ENCODE measurements at regions not wholly inside any gene's neighbourhood (a gene's known extent, or its start where the extent isn't known, plus 50 kb on each side); places are given as distances from the start of the nearest gene placed in this dataset.
"Not testable (repeated sequence)": the region's sequence is repeated elsewhere in the genome, so short reads cannot be mapped to it uniquely, and the experiment has no call there.

- no peak for DNase-seq
- in situ Hi-C loops (cut with MboI; ENCODE audit: low pct_unique_long_range_greater_than_20kb, low sequenced_read_pairs), result no loop called here
These were observed 592.3 kb downstream of the MAT2B start for GRCh38 chr5:164097749-164098148.

- DNase-seq, result no peak
- in situ Hi-C loops (cut with MboI; ENCODE audit: low pct_unique_long_range_greater_than_20kb, low sequenced_read_pairs), result no loop called here
These were observed 593.1 kb downstream of the MAT2B start for GRCh38 chr5:164098531-164098930.

- in situ Hi-C loops (cut with MboI; ENCODE audit: low pct_unique_long_range_greater_than_20kb, low sequenced_read_pairs), result no loop called here
These were observed 593.6 kb downstream of the MAT2B start for GRCh38 chr5:164098979-164099378.

DNA sequence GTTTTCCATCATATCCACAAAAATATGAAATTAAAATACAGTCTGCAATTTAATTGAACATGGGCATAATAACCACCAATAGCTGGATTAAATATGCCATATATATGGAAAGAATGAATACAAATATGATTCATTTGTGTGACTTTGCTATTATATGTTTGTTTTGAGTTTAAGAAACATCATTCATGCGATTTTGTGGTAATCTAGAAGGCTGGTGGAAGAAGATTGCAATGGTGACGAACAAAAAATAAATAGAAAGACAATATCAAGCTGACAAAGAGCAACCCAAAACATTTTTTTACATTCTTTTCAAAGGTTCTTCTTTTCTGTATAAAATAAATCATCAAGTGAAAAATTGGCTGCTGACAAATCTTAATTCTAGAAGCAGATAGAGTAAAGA lies 610.0 kb downstream of the MAT2B start:
- in situ Hi-C loops (cut with MboI; ENCODE audit: low pct_unique_long_range_greater_than_20kb, low sequenced_read_pairs), result no loop called here
- no peak for DNase-seq

More at GRCh38 chr5:164098979-164099378, 593.6 kb downstream of the MAT2B start:
- DNase-seq, result no peak

GRCh38 chr5:164119806-164120447 lies 614.5 kb downstream of the MAT2B start:
- in situ Hi-C loops (cut with MboI; ENCODE audit: low pct_unique_long_range_greater_than_20kb, low sequenced_read_pairs), result no loop called here
- peak; percentile 94 for DNase-seq

DNA sequence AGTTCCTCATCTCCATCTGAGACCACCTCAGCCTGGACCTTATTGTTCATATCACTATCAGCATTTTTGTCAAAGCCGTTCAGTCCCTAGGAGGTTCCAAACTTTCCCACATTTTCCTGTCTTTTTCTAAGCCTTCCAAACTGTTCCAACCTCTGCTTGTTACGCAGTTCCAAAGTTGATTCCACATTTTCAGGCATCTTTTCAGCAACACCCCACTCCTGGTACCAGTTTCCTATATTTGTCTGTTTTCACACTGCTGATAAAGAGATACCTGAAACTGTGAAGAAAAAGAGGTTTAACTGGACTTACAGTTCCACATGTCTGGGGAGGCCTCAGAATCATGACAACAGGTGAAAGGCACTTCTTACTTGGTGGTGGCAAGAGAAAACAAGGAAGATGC lies 622.1 kb downstream of the MAT2B start:
- in situ Hi-C loops (cut with MboI; ENCODE audit: low pct_unique_long_range_greater_than_20kb, low sequenced_read_pairs), result no loop called here

DNA sequence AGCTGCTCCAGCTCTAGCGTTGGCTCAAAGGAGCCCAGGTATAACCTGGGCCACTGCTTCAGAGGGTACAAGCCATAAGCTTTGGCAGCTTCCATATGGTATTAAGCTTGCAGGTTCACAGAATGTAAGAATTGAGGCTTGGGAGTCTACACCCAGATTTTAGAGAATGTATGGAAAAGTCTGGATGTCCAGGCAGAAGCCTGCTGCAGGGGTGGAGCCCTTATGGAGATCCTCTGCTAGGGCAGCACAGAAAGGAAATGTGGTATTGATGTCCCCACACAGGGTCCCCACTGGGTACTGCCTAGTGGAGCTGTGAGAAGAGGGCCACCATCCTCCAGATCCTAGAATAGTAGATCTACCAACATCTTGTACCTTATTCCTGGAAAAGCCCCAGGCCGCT lies 626.9 kb downstream of the MAT2B start:
- DNase-seq, result no peak
- in situ Hi-C loops (cut with MboI; ENCODE audit: low pct_unique_long_range_greater_than_20kb, low sequenced_read_pairs), result no loop called here

More for the DNA sequence above, 622.1 kb downstream of the MAT2B start:
- no peak for DNase-seq

DNA sequence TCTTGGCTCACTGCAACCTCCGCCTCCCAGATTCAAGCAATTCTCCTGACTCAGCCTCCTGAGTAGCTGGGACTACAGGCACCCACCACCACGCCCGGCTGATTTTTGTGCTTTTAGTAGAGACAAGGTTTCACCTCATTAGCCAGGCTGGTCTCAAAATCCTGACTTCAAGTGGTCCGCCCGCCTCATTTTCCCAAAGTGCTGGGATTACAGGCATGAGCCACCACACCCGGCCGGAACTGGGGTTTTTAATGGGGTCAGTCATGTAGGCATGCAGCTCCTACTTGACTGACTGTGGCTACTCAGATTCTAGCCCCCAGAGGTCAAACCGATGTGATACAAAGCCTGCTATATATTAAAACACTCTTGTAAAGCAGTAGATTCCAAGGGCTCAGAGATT lies 631.7 kb downstream of the MAT2B start:
- no peak for DNase-seq
- in situ Hi-C loops (cut with MboI; ENCODE audit: low pct_unique_long_range_greater_than_20kb, low sequenced_read_pairs), result no loop called here

GRCh38 chr5:164139423-164139822 lies 634.0 kb downstream of the MAT2B start:
- no peak for DNase-seq
- in situ Hi-C loops (cut with MboI; ENCODE audit: low pct_unique_long_range_greater_than_20kb, low sequenced_read_pairs), result no loop called here

DNA sequence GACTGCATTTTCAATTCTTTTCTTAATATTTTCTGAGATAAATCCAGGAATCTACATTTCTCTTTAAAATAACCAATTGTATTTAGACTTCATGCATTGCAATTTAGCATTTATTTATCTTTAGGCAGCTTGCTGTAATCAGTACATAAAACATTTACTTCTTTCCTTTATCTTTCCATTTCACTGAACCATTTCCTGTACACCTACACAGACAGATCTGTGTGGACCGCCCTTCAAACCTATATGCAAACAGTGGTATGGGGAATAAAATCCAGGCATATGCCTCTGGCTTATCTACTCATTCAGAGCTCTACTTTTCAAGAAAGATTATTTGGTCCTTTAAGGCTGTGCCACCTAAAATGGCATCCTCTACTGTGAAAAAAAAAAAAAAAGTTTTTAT lies 640.0 kb downstream of the MAT2B start:
- in situ Hi-C loops (cut with MboI; ENCODE audit: low pct_unique_long_range_greater_than_20kb, low sequenced_read_pairs), result no loop called here

DNA sequence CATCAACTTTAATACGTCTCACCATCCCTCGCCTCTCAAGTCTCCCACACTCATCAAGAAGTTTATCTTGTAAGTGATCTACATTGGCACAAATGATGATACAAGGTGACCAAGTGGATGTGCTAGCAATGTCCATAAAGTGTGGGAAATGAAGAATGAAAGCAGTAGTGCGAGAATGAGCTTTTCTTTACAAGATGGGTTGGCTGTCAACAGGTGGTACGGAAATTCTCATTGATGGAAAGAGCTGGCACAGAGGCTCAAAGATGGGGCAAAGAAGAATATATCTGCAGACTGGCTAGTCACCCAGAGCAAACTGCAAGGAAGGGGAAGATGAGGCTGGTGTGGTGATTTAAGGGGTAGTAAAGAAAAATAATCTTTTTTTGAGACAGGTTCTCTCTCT lies 640.8 kb downstream of the MAT2B start:
- no peak for DNase-seq
- in situ Hi-C loops (cut with MboI; ENCODE audit: low pct_unique_long_range_greater_than_20kb, low sequenced_read_pairs), result no loop called here

More for the DNA sequence above, 640.0 kb downstream of the MAT2B start:
- no peak for DNase-seq

GRCh38 chr5:164148292-164148691 lies 642.9 kb downstream of the MAT2B start:
- DNase-seq, result no peak
- in situ Hi-C loops (cut with MboI; ENCODE audit: low pct_unique_long_range_greater_than_20kb, low sequenced_read_pairs), result no loop called here

DNA sequence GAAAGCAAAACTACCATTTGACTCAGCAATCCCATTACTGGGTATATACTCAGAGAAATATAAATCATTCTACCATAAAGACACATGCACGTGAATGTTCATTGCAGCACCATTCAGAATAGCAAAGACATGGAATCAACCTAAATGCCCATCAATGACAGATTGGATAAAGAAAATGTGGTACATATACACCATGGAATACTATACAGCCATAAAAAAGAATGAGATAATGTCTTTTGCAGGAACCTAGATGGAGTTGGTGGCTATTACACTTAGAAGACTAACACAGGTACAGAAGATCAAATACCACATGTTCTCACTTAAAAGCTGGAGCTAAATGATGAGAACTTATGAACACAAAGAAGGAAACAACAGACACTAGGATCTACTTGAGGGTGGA lies 647.1 kb downstream of the MAT2B start:
- in situ Hi-C loops (cut with MboI; ENCODE audit: low pct_unique_long_range_greater_than_20kb, low sequenced_read_pairs); DNase-seq: not testable (repeated sequence)

DNA sequence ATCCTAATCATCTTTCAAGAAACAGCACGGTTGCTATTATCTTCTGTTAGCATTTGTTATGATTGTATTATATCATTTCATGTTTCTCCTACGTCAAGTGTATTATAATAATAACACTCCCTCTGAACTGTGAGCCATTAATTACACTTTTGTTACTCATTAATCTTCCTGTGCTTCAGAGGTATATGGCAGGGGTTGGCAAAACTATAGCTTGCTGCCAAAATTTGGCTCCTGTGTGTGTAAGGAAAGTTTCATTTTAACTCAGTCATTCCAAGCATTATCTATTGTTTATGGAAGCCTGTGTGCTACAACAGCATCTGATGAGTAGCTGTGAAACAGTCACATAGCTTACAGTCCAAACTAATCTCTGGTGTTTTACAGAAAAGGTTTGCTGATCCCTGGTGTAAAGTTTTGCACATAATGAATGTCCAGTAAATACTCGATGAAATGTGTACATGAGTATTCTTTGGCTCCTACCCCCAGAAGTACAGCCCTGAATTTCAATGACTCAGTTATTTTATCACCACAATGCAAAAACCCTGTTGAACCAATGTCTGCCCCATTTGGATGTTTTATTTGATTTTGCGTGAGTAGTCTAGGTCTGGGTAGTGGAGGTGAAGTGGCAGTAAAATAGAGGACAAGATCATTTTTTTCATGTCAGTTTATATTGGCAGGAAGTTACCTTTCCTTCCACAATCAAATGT lies 648.2 kb downstream of the MAT2B start:
- in situ Hi-C loops (cut with MboI; ENCODE audit: low pct_unique_long_range_greater_than_20kb, low sequenced_read_pairs), result no loop called here
- no peak for DNase-seq

GRCh38 chr5:164170814-164171213 lies 665.4 kb downstream of the MAT2B start:
- no peak for DNase-seq
- in situ Hi-C loops (cut with MboI; ENCODE audit: low pct_unique_long_range_greater_than_20kb, low sequenced_read_pairs), result no loop called here

DNA sequence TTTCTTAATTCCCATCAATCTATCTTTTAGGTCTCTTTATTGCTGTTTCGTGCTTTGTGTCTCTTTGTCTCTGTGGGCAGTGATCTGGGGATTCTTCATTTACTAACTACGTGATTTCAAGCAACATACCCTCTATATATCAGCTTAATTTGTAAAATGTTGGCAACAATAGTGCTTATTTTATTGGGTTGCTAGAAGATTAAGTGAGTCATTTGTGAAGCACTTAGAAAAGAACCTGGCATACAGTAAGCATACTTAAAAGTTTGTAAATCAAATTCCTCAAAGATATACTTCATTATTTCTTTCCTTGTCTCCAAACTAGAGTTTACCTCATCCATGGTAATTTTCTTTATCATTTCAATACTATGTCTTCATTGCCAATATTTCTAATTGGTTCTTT lies 669.7 kb downstream of the MAT2B start:
- in situ Hi-C loops (cut with MboI; ENCODE audit: low pct_unique_long_range_greater_than_20kb, low sequenced_read_pairs), result no loop called here
- DNase-seq, result no peak

- in situ Hi-C loops (cut with MboI; ENCODE audit: low pct_unique_long_range_greater_than_20kb, low sequenced_read_pairs), result no loop called here
These were observed 674.0 kb downstream of the MAT2B start for GRCh38 chr5:164179406-164179805.

DNA sequence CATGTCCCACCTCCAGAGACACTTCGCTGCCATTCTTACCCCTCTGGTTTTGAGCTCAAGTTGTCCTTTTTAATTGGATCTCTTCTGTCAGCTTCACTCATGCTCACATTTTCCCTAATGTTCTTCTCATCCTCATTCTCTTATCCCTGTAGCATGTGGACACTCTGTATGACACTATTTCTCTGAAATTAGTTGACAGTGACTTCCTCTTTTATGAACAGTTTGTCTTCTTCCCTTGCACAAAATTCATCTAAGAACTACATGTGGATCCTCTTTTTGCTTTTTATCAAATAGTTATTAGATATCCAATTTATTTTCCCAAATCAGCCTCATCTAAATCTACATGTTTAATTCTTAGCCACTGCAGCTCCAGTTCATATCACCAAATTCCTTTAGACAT lies 676.2 kb downstream of the MAT2B start:
- in situ Hi-C loops (cut with MboI; ENCODE audit: low pct_unique_long_range_greater_than_20kb, low sequenced_read_pairs), result no loop called here
- DNase-seq, result peak; percentile 77

More at GRCh38 chr5:164179406-164179805, 674.0 kb downstream of the MAT2B start:
- DNase-seq, result no peak

GRCh38 chr5:164184158-164184557 lies 678.7 kb downstream of the MAT2B start:
- no peak for DNase-seq
- in situ Hi-C loops (cut with MboI; ENCODE audit: low pct_unique_long_range_greater_than_20kb, low sequenced_read_pairs), result no loop called here

DNA sequence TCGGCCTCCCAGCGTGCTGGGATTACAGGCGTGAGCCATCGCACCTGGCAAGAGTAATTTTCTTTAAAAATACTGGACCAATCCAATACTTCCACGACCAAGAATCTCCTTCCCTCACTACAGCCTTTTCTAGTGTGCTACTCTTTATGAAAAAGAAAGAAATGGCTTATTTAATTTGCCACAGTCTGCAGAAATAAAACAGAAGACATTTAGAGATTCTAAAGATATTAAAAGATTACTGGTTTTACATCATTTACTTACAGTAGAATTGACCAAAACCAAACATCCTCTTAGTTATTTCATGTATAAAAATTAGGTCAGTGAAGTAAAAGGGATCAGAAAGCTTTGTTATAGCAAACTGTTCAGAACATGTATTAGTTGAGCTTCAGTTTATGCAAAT lies 679.6 kb downstream of the MAT2B start:
- no peak for DNase-seq
- in situ Hi-C loops (cut with MboI; ENCODE audit: low pct_unique_long_range_greater_than_20kb, low sequenced_read_pairs), result no loop called here

DNA sequence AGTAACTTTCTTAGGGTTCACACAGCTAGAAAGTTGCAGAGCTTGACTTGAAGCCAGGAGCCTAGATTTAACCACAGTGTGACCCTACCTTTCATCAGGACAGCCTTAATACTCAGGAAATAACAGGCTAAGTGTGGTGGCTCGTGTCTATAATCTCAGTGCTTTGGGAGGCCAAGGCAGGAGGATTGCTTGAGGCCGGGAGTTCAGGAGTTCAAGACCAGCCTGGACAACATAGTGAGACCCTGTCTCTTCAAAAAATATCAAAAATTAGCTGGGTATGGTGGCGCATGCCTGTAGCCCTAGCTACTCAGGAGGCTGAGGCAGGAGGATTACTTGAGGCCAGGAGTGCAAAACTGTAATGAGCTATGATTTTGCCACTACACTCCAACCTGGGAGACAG lies 681.1 kb downstream of the MAT2B start:
- in situ Hi-C loops (cut with MboI; ENCODE audit: low pct_unique_long_range_greater_than_20kb, low sequenced_read_pairs), result no loop called here
- no peak for DNase-seq

Measured in KBM-7 (cell line).